Tibial nerve (tissue), 4 donors: ENCODE measurements at regions not wholly inside any gene's neighbourhood (a gene's known extent, or its start where the extent isn't known, plus 50 kb on each side); places are given as distances from the start of the nearest gene placed in this dataset.

Source experiments
- DNase-seq, 2 donors: peaks; one replicate each; pipeline ENCODE4 v3.0.0-alpha.2; 2019; ENCODE audit warnings: low spot score in 2 of 2
- H3K27ac ChIP-seq, 4 donors: fragments of 200-600 bp; sonication (generic) in 3 of 4; one replicate each; pipeline ENCODE4 v1.5.1; 2017 to 2019; ENCODE audit warnings: mild to moderate bottlenecking in 1 of 4
- H3K27me3 ChIP-seq, 2 donors: fragments of 200-600 bp; sonication (generic) in 1 of 2; one replicate each; pipeline versions ENCODE4 v1.5.1 to v1.6.0; 2017 to 2019
- H3K36me3 ChIP-seq, 3 donors: fragments of 200-600 bp; sonication (generic); one replicate each; pipeline ENCODE4 v1.5.1; 2018 to 2019
- H3K4me1 ChIP-seq, 4 donors: fragments of 200-600 bp; sonication (generic) in 3 of 4; one replicate each; pipeline ENCODE4 v1.5.1; 2017 to 2019
- H3K4me3 ChIP-seq, 4 donors: fragments of 200-600 bp; sonication (generic) in 3 of 4; one replicate each; pipeline ENCODE4 v1.5.1; 2017 to 2019; ENCODE audit warnings: mild to moderate bottlenecking in 1 of 4, moderate library complexity in 1 of 4
- H3K9me3 ChIP-seq, 4 donors: fragments of 200-600 bp; sonication (generic) in 3 of 4; one replicate each; pipeline ENCODE4 v1.5.1; 2017 to 2019
- EP300 ChIP-seq, 2 donors: sonication (generic); formaldehyde crosslinking; IDR thresholded peaks; one replicate each; pipeline ENCODE4 v1.6.1; 2017; ENCODE audit warnings: antibody characterized with exemption in 2 of 2, mild to moderate bottlenecking in 1 of 2
- POLR2A ChIP-seq, 2 donors: fragments of 450-650 bp; IDR thresholded peaks; one replicate each; pipeline ENCODE4 v1.6.1; 2017; ENCODE audit warnings: antibody characterized with exemption in 2 of 2, mild to moderate bottlenecking in 2 of 2, moderate library complexity in 2 of 2
- WGBS, 2 donors: methylation state at CpG; one replicate each; pipeline ENCODE4 v1.1.5; 2018; 5-methylcytosine and 5-hydroxymethylcytosine counted together
- TF ChIP-seq, protein P1 (sequence below), 5 experiments: fragments of 200-600 bp in 3 of 5; fragments of 450-650 bp in 2 of 5; sonication (generic) in 3 of 5; IDR thresholded peaks; one replicate each; pipeline ENCODE4 v1.5.1; 2016 to 2019; ENCODE audit warnings: antibody characterized with exemption in 5 of 5, mild to moderate bottlenecking in 3 of 5, moderate library complexity in 2 of 5

GRCh38 chr16:9644258-9644657 lies 538.0 kb downstream of the GRIN2A start:
- TF ChIP-seq, protein P1, sequence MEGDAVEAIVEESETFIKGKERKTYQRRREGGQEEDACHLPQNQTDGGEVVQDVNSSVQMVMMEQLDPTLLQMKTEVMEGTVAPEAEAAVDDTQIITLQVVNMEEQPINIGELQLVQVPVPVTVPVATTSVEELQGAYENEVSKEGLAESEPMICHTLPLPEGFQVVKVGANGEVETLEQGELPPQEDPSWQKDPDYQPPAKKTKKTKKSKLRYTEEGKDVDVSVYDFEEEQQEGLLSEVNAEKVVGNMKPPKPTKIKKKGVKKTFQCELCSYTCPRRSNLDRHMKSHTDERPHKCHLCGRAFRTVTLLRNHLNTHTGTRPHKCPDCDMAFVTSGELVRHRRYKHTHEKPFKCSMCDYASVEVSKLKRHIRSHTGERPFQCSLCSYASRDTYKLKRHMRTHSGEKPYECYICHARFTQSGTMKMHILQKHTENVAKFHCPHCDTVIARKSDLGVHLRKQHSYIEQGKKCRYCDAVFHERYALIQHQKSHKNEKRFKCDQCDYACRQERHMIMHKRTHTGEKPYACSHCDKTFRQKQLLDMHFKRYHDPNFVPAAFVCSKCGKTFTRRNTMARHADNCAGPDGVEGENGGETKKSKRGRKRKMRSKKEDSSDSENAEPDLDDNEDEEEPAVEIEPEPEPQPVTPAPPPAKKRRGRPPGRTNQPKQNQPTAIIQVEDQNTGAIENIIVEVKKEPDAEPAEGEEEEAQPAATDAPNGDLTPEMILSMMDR (IDR thresholded peaks at IDR 0.05) = no peak
- TF ChIP-seq EP300 (IDR thresholded peaks at IDR 0.05) = no peak
- no peak for TF ChIP-seq POLR2A (IDR thresholded peaks at IDR 0.05)
- no peaks in the 10 kb centered on the region for H3K36me3 ChIP-seq
- peaks cover 0 to 2% (median 0%) of the 10 kb centered on the region in 4 donors for H3K9me3 ChIP-seq
- no peaks in the 10 kb centered on the region for H3K4me1 ChIP-seq
- no peaks in the 10 kb centered on the region for H3K27me3 ChIP-seq
- H3K4me3 ChIP-seq = no peak overlapping the region
- 84 to 85% methylated on average over 3 of the region's 3 CpGs for WGBS, 2 donors
- no peak overlapping the region for H3K27ac ChIP-seq
- no peak for DNase-seq

GRCh38 chr16:9645911-9646310 lies 536.3 kb downstream of the GRIN2A start:
- TF ChIP-seq, protein P1 (IDR thresholded peaks at IDR 0.05) = no peak
- TF ChIP-seq POLR2A (IDR thresholded peaks at IDR 0.05) (no peak), EP300 (IDR thresholded peaks at IDR 0.05) (no peak)

DNA sequence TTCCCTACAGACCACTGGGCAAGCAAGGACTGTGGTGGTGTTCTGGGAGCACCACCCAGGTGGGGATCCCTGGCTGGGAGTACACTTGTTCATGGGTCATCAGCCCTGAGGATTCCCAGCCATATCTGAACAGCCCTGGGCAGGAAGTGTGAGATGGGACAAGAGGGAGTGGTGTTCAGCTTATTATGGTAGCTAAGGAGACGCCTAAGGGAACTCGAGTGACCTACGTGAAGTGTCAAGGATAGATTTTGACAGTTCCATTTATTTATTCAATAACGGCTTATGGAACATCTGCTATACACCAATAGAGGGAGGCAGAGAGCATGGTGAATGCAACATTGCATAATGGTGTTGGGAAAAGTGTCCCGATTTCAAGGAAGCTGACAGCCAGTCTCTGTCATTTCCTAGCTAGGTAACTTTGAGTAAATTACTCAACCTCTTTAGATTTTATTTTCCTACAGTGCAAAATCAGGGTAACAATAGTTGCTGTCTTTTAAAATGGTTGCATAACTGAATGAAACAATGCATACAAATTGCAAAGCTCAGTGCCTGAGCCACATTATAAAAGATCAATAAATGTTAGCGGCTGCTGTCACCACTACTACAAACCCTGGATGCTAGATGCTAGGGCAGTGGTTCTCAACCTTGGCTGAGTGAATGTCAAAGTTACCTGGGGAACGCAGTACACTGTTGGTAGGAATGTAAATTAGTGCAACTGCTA lies 534.1 kb downstream of the GRIN2A start:
- H3K4me1 ChIP-seq = no peaks in the 10 kb centered on the region
- peak in 1 of 2 donors; percentile 12 for DNase-seq
- 33 to 36% methylated on average over 7 of the region's 7 CpGs for WGBS, 2 donors
- H3K9me3 ChIP-seq = no peaks in the 10 kb centered on the region
- H3K36me3 ChIP-seq = no peaks in the 10 kb centered on the region
- no peak overlapping the region for H3K4me3 ChIP-seq
- TF ChIP-seq, protein P1 (IDR thresholded peaks at IDR 0.05) = peak; percentile 26 to 38 (median 34)
- no peak for TF ChIP-seq EP300 (IDR thresholded peaks at IDR 0.05)
- no peaks in the 10 kb centered on the region for H3K27me3 ChIP-seq
- no peak overlapping the region for H3K27ac ChIP-seq

More at GRCh38 chr16:9645911-9646310, 536.3 kb downstream of the GRIN2A start:
- Histone ChIP-seq H3K36me3 (no peaks in the 10 kb centered on the region), H3K4me1 (no peaks in the 10 kb centered on the region), H3K4me3 (no peak overlapping the region), H3K9me3 (no peaks in the 10 kb centered on the region), H3K27me3 (no peaks in the 10 kb centered on the region), H3K27ac (no peak overlapping the region)
- DNase-seq = no peak
- 81 to 83% methylated on average over 3 of the region's 3 CpGs for WGBS, 2 donors

- H3K9me3 ChIP-seq = no peaks in the 10 kb centered on the region
- no peaks in the 10 kb centered on the region for H3K4me1 ChIP-seq
- WGBS, 2 donors = 50 to 80% methylated on average over 1 of the region's 1 CpG
- H3K36me3 ChIP-seq = no peaks in the 10 kb centered on the region
- no peak overlapping the region for H3K27ac ChIP-seq
- no peak for TF ChIP-seq EP300 (IDR thresholded peaks at IDR 0.05)
- TF ChIP-seq, protein P1 (IDR thresholded peaks at IDR 0.05) = no peak
- TF ChIP-seq POLR2A (IDR thresholded peaks at IDR 0.05) = no peak
- H3K27me3 ChIP-seq = no peaks in the 10 kb centered on the region
- DNase-seq = no peak
- no peak overlapping the region for H3K4me3 ChIP-seq
Observed at GRCh38 chr16:9650284-9650683, 531.9 kb downstream of the GRIN2A start.

- H3K27me3 ChIP-seq = no peaks in the 10 kb centered on the region
- no peaks in the 10 kb centered on the region for H3K9me3 ChIP-seq
- no peak overlapping the region for H3K27ac ChIP-seq
- H3K36me3 ChIP-seq = no peaks in the 10 kb centered on the region
- 83 to 84% methylated on average over 5 of the region's 5 CpGs for WGBS, 2 donors
- H3K4me3 ChIP-seq = no peak overlapping the region
- TF ChIP-seq, protein P1 (IDR thresholded peaks at IDR 0.05) = no peak
- TF ChIP-seq EP300 (IDR thresholded peaks at IDR 0.05) (no peak), POLR2A (IDR thresholded peaks at IDR 0.05) (no peak)
- no peaks in the 10 kb centered on the region for H3K4me1 ChIP-seq
- DNase-seq = no peak
Observed at GRCh38 chr16:9655051-9655450, 527.2 kb downstream of the GRIN2A start.
